Urinary bladder (tissue), 3 donors: ENCODE measurements at regions not wholly inside any gene's neighbourhood (a gene's known extent, or its start where the extent isn't known, plus 50 kb on each side); places are given as distances from the start of the nearest gene placed in this dataset.

Source experiments
- DNase-seq: peaks from one replicate; pipeline ENCODE4 v3.0.0-alpha.2; 2015; ENCODE audit errors: extremely low spot score
- H3K27ac ChIP-seq: one replicate; pipeline ENCODE4 v1.5.1; 2013; ENCODE audit warnings: low read depth, mild to moderate bottlenecking, moderate library complexity
- H3K36me3 ChIP-seq: one replicate; pipeline ENCODE4 v1.6.1; 2013; ENCODE audit warnings: mild to moderate bottlenecking, moderate library complexity; ENCODE audit not compliant: insufficient read depth
- H3K4me1 ChIP-seq: one replicate; pipeline ENCODE4 v1.6.1; 2013; ENCODE audit warnings: mild to moderate bottlenecking, moderate library complexity; ENCODE audit not compliant: insufficient read depth
- H3K4me3 ChIP-seq: one replicate; pipeline ENCODE4 v1.5.1; 2013; ENCODE audit warnings: low read depth, low read length
- WGBS: extraction: QIAGEN DNeasy Blood & Tissue Kit; methylation state at CpG from one replicate; pipeline ENCODE4 v1.1.7; 2013; 5-methylcytosine and 5-hydroxymethylcytosine counted together
- donor health status: healthy with polysubstance abuse.
- donor health status: healthy.

DNA sequence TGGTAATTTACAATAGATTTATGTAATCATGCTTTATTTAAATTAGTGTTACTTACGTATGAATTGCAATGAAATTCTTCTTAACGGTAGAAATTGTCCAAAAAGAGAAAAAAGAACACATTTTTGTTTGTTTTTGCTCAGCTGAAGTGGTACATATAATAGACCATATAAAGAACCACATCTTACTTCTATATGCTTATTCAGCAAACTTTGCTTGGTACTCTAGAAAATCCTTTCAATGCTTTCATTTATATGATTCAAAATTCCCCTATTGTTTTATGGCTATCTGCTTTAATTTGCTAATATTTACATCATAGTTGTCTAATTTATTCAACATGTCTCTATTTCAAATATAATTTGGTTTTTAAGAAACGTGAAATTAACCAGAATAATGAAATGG, 903.2 kb downstream of the ANKRD7 start:
- WGBS: 83% methylated on average over 3 of the region's 3 CpGs
- DNase-seq: no peak
- H3K4me3 ChIP-seq: no peak overlapping the region
- no peak overlapping the region for H3K27ac ChIP-seq
- H3K4me1 ChIP-seq: no peaks in the 10 kb centered on the region
- H3K36me3 ChIP-seq: no peaks in the 10 kb centered on the region

DNA sequence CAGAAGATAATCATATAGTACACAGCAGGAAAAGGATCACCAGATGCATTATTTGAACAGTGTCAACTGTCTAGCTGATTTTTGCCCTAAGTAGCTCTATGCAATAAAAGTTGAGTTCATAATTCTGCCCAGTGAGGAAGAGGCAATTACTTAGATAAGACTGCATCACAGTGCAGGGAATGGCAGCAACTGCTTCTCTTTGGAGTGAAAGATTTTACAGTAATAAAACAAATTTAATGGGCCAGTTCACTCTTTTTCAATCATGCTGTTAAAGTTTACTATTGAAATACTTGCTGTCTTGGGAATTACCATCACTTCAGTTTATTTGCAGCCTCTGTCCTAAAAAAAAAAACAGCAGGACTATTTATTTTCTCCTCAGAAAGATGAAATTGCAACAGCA, 907.9 kb downstream of the ANKRD7 start:
- H3K4me1 ChIP-seq: no peaks in the 10 kb centered on the region
- no peak overlapping the region for H3K27ac ChIP-seq
- no peak overlapping the region for H3K4me3 ChIP-seq
- no peak for DNase-seq
- no peaks in the 10 kb centered on the region for H3K36me3 ChIP-seq

DNA sequence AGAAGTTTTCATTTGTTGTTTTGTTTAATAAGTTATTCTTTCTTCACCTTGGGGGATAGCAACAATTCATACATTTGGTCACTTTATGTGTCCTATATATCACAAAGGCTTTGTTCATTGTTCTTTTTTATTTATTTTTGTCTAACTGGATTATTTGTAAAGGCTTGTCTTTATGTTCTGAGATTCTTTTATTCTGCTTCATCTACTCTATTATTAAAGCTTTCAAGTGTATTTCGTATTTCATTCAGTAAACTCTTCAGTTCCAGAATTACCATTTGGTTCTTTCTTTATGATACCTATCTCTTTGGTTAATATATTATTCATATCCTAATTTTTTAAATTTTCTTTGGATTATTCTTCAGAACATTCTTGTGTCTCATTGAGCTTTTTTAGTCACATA, 942.9 kb downstream of the ANKRD7 start:
- 86% methylated on average over 1 of the region's 1 CpG for WGBS

DNA sequence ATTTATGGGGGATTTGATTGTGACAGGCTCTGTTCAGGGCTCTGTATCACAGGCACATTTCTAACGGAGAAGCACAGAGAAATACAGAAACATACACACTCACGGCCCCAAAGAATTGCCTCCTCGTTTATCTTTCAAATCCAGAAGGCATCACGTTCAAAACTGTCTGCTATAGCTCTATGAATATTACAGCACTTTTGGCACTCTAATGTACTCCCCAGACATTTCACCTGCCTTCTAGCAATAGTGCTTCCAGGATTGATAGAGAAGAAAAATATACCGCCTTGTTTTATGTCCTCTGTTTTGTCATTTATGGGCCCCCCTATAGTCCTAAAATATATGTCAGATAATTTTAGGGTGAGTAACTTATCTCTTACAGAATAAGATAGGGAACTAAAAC, 947.5 kb downstream of the ANKRD7 start:
- Histone ChIP-seq H3K4me3 (no peak overlapping the region), H3K4me1 (no peaks in the 10 kb centered on the region), H3K27ac (no peak overlapping the region), H3K36me3 (no peaks in the 10 kb centered on the region)
- 64% methylated on average over 5 of the region's 5 CpGs for WGBS
- no peak for DNase-seq

More for the DNA sequence above, 942.9 kb downstream of the ANKRD7 start:
- no peaks in the 10 kb centered on the region for H3K4me1 ChIP-seq
- no peak overlapping the region for H3K27ac ChIP-seq
- no peak for DNase-seq
- H3K4me3 ChIP-seq: no peak overlapping the region
- H3K36me3 ChIP-seq: no peaks in the 10 kb centered on the region

DNA sequence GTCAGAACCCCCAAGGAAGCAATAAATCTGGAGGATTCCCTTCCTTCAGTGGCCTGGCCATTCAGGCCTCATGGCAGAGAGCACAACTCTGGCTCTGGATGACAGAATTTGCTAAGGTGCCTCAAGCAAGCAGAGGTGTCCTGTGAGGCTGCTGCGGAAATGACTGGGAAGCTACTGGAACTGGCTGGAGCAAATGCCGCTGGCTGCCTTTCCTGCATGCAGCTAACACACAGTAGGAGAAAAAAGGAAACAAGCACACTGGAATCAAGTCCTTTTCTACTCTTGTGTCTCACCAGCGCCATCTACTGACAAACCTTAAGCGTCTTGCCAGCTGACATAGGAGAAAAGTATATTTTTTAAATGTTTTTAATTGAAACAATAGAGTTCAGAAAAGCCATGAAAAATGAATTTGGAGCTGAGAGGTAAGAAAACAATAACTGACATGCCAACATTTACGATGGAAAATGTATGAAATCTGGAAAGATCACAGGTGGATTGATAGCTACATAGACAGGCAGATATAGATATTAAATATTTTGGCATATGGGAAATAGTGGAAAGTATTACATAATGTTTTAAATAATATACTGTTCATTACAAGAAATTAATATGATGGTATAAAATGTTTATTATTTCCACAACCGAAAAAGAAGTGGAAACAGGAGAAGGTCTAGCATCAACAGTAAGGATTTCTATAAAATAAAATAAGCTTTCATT, 951.6 kb downstream of the ANKRD7 start:
- H3K36me3 ChIP-seq: no peaks in the 10 kb centered on the region
- no peak overlapping the region for H3K27ac ChIP-seq
- peak; percentile 37 for DNase-seq
- H3K4me3 ChIP-seq: no peak overlapping the region
- WGBS: 15% methylated on average over 6 of the region's 6 CpGs
- H3K4me1 ChIP-seq: no peaks in the 10 kb centered on the region

DNA sequence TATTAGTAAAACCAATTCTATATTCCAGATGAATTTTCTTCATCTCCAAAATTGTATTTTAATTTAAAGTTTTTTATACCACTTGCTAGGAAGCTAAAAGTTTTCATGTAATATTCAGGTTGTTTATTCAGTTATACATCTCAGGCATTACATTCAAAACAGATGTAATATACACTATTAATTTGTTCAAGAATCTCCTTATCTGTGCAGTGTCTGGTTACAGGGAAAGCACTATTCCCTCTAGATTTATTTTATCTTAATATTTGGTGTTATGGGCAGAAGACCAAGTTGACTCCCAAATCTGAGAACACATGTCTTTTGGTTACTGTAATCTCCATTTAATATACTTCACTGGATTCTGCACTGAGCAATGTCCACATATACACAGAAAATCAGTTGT, 953.4 kb downstream of the ANKRD7 start:
- H3K4me3 ChIP-seq: no peak overlapping the region
- DNase-seq: no peak
- H3K27ac ChIP-seq: no peak overlapping the region
- no peaks in the 10 kb centered on the region for H3K36me3 ChIP-seq
- no peaks in the 10 kb centered on the region for H3K4me1 ChIP-seq

DNA sequence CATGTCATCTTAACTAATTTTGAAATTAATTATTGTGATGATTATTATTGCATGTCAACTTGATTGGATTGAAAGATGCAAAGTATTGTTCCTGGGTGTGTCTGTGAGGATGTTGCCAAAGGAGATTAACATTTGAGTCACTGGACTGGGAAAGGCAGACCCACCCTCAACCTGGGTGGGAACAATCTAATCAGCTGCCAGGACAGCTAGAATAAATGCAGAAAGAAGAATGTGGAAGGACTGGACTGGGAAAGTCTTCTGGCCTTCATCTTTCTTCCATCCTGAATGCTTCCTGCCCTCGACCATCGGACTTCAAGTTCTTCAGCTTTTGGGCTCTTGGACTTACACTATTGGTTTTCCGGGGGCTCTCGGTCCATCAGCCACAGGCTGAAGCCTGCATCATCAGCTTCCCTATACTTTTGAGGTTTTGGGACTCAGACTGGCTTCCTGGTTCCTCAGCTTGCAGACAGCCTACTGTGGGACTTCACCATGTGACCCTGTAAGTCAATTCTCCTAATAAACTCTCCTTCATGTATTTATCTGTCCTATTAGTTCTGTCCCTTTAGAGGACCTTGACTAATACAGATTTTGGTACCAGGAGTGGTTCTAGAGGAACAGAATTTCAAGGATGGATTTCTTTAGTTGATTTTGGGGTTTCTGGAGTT, 959.8 kb downstream of the ANKRD7 start:
- WGBS: 91% methylated on average over 4 of the region's 4 CpGs
- DNase-seq: no peak

DNA sequence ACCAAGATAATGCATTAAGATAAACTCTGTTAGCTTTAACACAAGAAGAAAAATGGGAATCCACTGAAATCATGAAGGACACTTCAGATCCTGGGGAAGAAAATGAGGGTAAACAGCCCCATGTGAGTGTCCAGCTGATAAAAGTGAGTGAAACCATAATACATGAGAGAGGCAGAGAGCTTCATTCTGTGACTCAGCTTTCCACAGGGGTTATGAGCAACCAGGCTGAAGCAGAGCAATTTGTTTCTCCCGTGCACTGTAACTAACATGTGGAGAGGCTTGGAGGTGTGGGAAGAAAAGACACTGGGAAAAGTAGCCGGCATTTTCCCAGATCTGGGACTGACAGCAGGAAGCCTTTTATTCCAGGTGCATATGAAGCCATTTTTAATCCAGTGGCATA, 971.7 kb downstream of the ANKRD7 start:
- no peaks in the 10 kb centered on the region for H3K36me3 ChIP-seq
- no peak overlapping the region for H3K4me3 ChIP-seq
- 34% methylated on average over 2 of the region's 2 CpGs for WGBS
- H3K27ac ChIP-seq: no peak overlapping the region
- H3K4me1 ChIP-seq: no peaks in the 10 kb centered on the region
- no peak for DNase-seq

More for the DNA sequence above, 959.8 kb downstream of the ANKRD7 start:
- H3K4me1 ChIP-seq: no peaks in the 10 kb centered on the region
- H3K27ac ChIP-seq: no peak overlapping the region
- H3K36me3 ChIP-seq: no peaks in the 10 kb centered on the region
- no peak overlapping the region for H3K4me3 ChIP-seq

DNA sequence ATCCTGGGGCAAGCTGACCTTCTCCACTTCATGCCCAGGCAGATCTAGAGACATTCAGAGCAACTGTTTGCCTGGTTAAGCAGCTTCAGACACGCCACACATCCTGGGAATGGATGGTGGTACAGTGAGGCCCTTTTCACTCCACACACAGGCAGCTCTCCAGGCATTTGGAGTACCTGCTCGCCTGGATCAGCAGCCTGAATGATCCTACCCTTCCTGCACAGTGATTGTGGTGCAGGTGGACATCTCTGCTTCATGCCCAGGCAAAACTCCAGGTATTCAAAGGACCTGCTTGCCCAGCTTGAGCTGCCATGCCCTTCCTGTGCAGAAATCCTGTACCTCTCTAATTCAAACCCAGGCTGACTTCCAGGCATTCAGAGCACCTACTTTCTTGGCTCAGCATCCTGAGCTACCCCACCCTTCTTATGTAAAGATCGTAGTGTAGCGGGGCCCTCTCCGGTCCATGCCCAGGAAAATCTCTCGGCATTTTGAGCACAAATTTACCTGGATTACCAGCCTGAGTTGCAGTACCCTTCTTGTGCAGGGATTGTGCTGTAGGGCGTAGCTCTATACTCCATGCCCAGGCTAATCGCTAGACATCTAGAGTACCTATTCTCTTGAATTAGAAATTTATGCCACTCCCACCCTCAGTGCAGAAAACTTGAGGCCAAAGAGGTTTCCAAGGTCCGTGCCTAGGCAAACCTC, 972.8 kb downstream of the ANKRD7 start:
- no peaks in the 10 kb centered on the region for H3K36me3 ChIP-seq
- H3K4me1 ChIP-seq: no peaks in the 10 kb centered on the region
- no peak overlapping the region for H3K4me3 ChIP-seq
- DNase-seq: no peak
- no peak overlapping the region for H3K27ac ChIP-seq
- WGBS: 85% methylated on average over 9 of the region's 9 CpGs

DNA sequence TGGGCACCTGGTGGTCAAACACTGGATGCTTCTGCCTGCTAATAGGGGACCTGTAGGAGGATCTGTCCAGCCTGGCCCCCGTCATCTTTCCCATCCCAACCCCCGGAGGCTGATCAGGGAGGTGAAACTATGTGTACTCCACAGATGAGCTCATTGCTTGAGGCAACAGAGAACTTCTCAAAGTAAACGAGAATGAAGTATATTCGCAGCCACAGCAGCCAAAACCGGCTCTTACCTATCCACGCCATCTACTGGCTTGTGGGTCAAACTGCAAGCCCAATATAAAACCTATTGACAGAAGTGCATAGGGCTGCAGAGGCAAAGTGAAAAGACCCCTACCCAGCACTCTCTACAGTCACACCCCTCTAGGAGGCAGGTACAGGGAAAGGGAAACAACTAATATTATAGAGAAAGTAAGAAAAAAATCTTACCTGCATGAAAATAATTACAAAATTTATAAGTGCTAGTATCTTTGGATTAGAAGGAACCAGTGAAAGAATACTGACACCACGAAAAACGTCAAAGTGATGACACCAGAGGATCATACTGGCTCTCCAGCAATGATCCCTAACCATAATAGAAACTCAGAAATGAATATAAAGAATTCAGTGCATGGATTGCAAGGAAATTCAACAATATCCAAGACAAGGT, 973.5 kb downstream of the ANKRD7 start:
- WGBS: 28% methylated on average over 8 of the region's 8 CpGs

DNA sequence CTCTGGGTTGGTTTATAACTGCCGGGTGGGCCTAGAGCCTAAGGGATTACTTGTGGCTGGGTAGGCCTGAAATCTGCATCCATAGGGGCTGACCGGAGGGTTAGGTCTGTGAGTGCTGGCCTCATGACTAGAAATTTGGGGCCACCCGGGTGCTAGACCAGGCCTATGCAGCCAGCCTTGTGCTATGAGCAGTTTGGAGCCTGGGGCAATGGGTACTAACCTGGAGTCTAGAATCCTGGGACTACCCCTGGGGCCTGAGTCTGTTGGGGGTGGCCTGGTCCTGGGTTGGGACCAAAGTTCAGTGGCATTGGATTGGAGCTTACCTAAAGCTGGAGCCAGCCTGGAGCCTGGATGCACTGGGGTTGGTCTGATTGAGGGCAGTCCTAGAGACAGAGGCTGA, 995.2 kb downstream of the ANKRD7 start:
- Histone ChIP-seq H3K36me3 (no peaks in the 10 kb centered on the region), H3K4me3 (no peak overlapping the region), H3K27ac (no peak overlapping the region), H3K4me1 (no peaks in the 10 kb centered on the region)
- 96% methylated on average over 3 of the region's 3 CpGs for WGBS
- DNase-seq: no peak

More for the DNA sequence above, 973.5 kb downstream of the ANKRD7 start:
- no peaks in the 10 kb centered on the region for H3K4me1 ChIP-seq
- H3K36me3 ChIP-seq: no peaks in the 10 kb centered on the region
- H3K27ac ChIP-seq: no peak overlapping the region
- no peak for DNase-seq
- no peak overlapping the region for H3K4me3 ChIP-seq

DNA sequence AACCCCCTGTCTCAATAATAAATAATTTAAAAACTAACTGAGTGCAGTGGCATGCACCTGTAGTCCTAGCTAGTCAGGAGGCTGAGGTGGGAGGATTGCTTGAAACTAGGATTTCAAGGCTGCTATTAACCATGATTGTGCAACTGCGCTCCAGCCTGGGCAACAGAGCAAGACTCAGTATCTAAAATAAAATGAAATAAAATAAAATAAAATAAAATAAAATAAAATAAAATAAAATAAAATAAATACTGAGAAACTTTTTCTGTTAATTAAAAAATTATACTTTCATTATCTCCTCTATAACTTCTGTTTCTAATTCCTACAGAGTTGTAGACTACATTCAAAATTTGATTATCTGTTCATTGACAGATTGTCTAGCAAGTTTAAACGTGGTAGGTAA, 999.4 kb downstream of the ANKRD7 start:
- H3K4me3 ChIP-seq: no peak overlapping the region
- no peaks in the 10 kb centered on the region for H3K36me3 ChIP-seq
- 67% methylated on average over 2 of the region's 2 CpGs for WGBS
- H3K4me1 ChIP-seq: no peaks in the 10 kb centered on the region
- H3K27ac ChIP-seq: no peak overlapping the region
- DNase-seq: no peak

DNA sequence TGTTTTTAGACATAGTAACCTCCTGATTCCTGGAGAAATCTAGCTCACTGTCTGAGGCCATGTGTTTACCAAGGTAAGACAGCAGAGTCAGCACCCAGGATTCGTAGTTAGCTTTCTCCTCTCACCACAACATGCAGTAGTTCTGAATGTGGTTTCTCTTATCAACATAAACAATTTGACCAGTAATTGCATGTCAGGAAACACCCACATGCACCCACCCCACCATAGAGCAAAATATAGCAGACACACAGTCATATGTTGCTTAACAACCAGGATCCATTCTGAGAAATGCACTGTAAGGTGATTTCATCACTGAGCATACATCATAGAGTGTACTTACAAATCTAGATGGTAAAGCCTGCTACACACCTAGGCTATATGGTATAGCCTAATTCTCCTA, 1004.0 kb downstream of the ANKRD7 start:
- WGBS: 77% methylated on average over 1 of the region's 1 CpG
- Histone ChIP-seq H3K4me3 (no peak overlapping the region), H3K27ac (no peak overlapping the region), H3K36me3 (no peaks in the 10 kb centered on the region), H3K4me1 (no peaks in the 10 kb centered on the region)
- DNase-seq: no peak

DNA sequence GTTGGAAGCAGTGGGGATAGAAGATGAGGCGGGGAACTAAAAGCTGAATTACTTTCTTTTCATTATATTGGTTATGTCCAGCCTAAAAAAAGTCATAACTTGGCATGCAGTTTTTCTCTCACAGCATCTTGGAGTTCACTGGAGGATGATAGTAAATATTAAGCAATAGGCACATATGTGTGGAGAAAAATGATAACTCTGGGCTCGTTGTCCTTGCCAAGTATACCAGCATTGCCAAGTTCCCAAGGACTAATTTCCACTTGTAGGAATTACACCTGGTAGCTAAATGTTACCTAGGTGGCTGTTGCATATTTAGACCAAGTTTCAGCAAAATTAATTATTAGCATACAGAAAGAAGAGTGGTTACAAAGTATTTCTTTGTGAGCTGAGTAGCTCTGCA, 1007.6 kb downstream of the ANKRD7 start:
- Histone ChIP-seq H3K27ac (no peak overlapping the region), H3K4me3 (no peak overlapping the region), H3K36me3 (no peaks in the 10 kb centered on the region), H3K4me1 (no peaks in the 10 kb centered on the region)
- WGBS: 69% methylated on average over 2 of the region's 2 CpGs
- no peak for DNase-seq
